ENCODE measurements at regions not wholly inside any gene's neighbourhood (a gene's known extent, or its start where the extent isn't known, plus 50 kb on each side); places are given as distances from the start of the nearest gene placed in this dataset.

GRCh38 chr21:37986751-37987399, 70.6 kb upstream of the KCNJ6 start:
- Histone ChIP-seq H3F3A (ENCODE audit: insufficient read depth, low read length) (no peaks in the 10 kb centered on the region), H3K9ac (ENCODE audit: low read length) (no peak overlapping the region), H3K27ac (ENCODE audit: low read depth, low read length, poor library complexity, severe bottlenecking) (no peak overlapping the region), H3K4me3 (ENCODE audit: low read depth, low read length, poor library complexity, severe bottlenecking) (no peak overlapping the region), H3K79me2 (ENCODE audit: insufficient read depth, low read length) (no peaks in the 10 kb centered on the region), H4K20me1 (ENCODE audit: insufficient read depth, low read length) (no peaks in the 10 kb centered on the region), H3K9me3 (ENCODE audit: low read length) (no peaks in the 10 kb centered on the region), H3K36me3 (ENCODE audit: insufficient read depth, low read length) (no peaks in the 10 kb centered on the region), H3K4me2 (ENCODE audit: low read length) (no peak overlapping the region), H3K9me2 (ENCODE audit: low read depth, low read length) (no peaks in the 10 kb centered on the region), H3K4me1 (ENCODE audit: insufficient read depth, low read length, severe bottlenecking) (no peaks in the 10 kb centered on the region), H3K27me3 (ENCODE audit: insufficient read depth, low read length) (no peaks in the 10 kb centered on the region), H2AFZ (ENCODE audit: low read length) (no peak overlapping the region)
- TF ChIP-seq EZH2 (IDR thresholded peaks at IDR 0.05; ENCODE audit: borderline replicate concordance, low read length) (no peak), CTCF (IDR thresholded peaks at IDR 0.05; ENCODE audit: low read length) (no peak)

- H3F3A ChIP-seq (ENCODE audit: insufficient read depth, low read length) = no peaks in the 10 kb centered on the region
- H4K20me1 ChIP-seq (ENCODE audit: insufficient read depth, low read length) = no peaks in the 10 kb centered on the region
- no peaks in the 10 kb centered on the region for H3K27me3 ChIP-seq (ENCODE audit: insufficient read depth, low read length)
- H2AFZ ChIP-seq (ENCODE audit: low read length) = no peak overlapping the region
- H3K79me2 ChIP-seq (ENCODE audit: insufficient read depth, low read length) = no peaks in the 10 kb centered on the region
- H3K9me2 ChIP-seq (ENCODE audit: low read depth, low read length) = no peaks in the 10 kb centered on the region
- no peak overlapping the region for H3K27ac ChIP-seq (ENCODE audit: low read depth, low read length, poor library complexity, severe bottlenecking)
- no peak overlapping the region for H3K9ac ChIP-seq (ENCODE audit: low read length)
- no peaks in the 10 kb centered on the region for H3K36me3 ChIP-seq (ENCODE audit: insufficient read depth, low read length)
- H3K9me3 ChIP-seq (ENCODE audit: low read length) = no peaks in the 10 kb centered on the region
- no peaks in the 10 kb centered on the region for H3K4me1 ChIP-seq (ENCODE audit: insufficient read depth, low read length, severe bottlenecking)
- H3K4me2 ChIP-seq (ENCODE audit: low read length) = no peak overlapping the region
- no peak overlapping the region for H3K4me3 ChIP-seq (ENCODE audit: low read depth, low read length, poor library complexity, severe bottlenecking)
- TF ChIP-seq EZH2 (IDR thresholded peaks at IDR 0.05; ENCODE audit: borderline replicate concordance, low read length) = no peak
- no peak for TF ChIP-seq CTCF (IDR thresholded peaks at IDR 0.05; ENCODE audit: low read length)
Observed at GRCh38 chr21:37987668-37988067, 71.4 kb upstream of the KCNJ6 start.

GRCh38 chr21:37993071-37993470, 76.8 kb upstream of the KCNJ6 start:
- Histone ChIP-seq H3K79me2 (ENCODE audit: insufficient read depth, low read length) (no peaks in the 10 kb centered on the region), H3K27me3 (ENCODE audit: insufficient read depth, low read length) (no peaks in the 10 kb centered on the region), H3K4me3 (ENCODE audit: low read depth, low read length, poor library complexity, severe bottlenecking) (no peak overlapping the region), H3K9ac (ENCODE audit: low read length) (no peak overlapping the region), H3K9me2 (ENCODE audit: low read depth, low read length) (no peaks in the 10 kb centered on the region), H3K36me3 (ENCODE audit: insufficient read depth, low read length) (no peaks in the 10 kb centered on the region), H3K4me2 (ENCODE audit: low read length) (no peak overlapping the region), H3F3A (ENCODE audit: insufficient read depth, low read length) (no peaks in the 10 kb centered on the region), H3K4me1 (ENCODE audit: insufficient read depth, low read length, severe bottlenecking) (no peaks in the 10 kb centered on the region), H4K20me1 (ENCODE audit: insufficient read depth, low read length) (no peaks in the 10 kb centered on the region), H2AFZ (ENCODE audit: low read length) (no peak overlapping the region), H3K9me3 (ENCODE audit: low read length) (no peaks in the 10 kb centered on the region), H3K27ac (ENCODE audit: low read depth, low read length, poor library complexity, severe bottlenecking) (no peak overlapping the region)
- TF ChIP-seq CTCF (IDR thresholded peaks at IDR 0.05; ENCODE audit: low read length) = no peak
- no peak for TF ChIP-seq EZH2 (IDR thresholded peaks at IDR 0.05; ENCODE audit: borderline replicate concordance, low read length)

All from OCI-LY1 (cell line).